HG02610 (cell line): ENCODE measurements at regions not wholly inside any gene's neighbourhood (a gene's known extent, or its start where the extent isn't known, plus 50 kb on each side); places are given as distances from the start of the nearest gene placed in this dataset.
A peak's percentile ranks its signal among the peaks of the same experiment; 100 is the strongest.

Experiments
- ATAC-seq: cut with Tn5 transposase; IDR thresholded peaks from one replicate; pipeline ENCODE4 v1.9.1; 2021; ENCODE audit warnings: mild to moderate bottlenecking, moderate library complexity; ENCODE audit not compliant: unreplicated experiment

DNA sequence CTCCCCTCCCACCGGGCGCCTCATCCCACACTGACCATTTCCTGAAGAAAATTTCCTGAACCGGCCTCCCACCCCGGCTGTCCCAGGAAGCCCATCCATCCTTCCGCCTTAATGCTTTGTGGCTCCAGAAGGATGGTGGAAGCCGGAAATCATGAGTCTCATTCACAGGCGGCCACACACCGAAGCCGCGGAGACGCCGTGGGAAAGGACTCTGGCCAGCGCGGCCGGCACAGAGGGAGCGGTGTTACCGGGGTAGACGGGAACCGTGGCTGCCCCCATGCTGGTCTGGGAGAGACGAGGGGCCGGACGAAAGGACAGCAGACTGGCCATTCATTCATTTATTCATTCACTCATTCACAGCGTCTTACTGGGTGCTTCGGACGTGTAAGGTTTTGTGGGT is 326.8 kb downstream of the SEC14L1 start:
- no peak for ATAC-seq

DNA sequence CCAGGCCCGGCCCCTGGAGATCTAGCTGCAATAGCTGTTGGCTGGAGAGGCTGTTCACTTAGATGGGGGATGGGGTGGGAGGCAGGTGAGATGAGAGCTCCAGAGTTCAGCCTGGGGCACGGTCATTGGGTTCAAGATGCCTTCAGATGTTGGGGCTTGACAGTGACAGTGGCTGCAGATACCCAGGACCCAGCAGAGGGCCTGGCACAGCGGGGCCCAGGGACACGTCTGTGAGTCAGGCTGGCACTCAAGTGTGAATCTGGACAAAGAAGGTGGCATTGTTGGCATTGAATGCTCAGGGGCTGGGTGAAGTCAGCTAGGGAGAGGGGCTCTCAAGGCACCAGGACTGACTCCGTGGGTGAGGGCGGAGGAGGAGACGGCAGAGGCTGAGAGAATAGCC is 328.1 kb downstream of the SEC14L1 start:
- no peak for ATAC-seq

DNA sequence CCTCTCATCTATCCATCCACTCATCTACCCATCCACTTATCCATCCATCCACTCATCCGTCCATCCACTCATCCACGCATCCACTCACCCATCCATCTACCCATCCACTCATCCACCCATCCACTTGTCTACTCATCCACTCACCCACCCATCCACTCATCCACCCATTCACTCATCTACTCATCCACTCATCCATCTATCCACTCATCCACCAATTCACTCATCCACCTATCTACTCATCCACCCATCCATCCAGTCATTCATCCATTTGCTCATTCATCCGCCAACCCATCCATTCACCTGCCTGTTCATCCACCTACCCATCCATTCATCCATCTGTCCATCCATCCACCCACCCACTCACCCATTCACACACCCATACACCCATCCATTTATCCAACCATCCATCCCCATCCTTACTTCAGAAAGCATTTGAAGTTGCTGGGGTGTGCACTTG is 329.6 kb downstream of the SEC14L1 start:
- ATAC-seq: no peak

DNA sequence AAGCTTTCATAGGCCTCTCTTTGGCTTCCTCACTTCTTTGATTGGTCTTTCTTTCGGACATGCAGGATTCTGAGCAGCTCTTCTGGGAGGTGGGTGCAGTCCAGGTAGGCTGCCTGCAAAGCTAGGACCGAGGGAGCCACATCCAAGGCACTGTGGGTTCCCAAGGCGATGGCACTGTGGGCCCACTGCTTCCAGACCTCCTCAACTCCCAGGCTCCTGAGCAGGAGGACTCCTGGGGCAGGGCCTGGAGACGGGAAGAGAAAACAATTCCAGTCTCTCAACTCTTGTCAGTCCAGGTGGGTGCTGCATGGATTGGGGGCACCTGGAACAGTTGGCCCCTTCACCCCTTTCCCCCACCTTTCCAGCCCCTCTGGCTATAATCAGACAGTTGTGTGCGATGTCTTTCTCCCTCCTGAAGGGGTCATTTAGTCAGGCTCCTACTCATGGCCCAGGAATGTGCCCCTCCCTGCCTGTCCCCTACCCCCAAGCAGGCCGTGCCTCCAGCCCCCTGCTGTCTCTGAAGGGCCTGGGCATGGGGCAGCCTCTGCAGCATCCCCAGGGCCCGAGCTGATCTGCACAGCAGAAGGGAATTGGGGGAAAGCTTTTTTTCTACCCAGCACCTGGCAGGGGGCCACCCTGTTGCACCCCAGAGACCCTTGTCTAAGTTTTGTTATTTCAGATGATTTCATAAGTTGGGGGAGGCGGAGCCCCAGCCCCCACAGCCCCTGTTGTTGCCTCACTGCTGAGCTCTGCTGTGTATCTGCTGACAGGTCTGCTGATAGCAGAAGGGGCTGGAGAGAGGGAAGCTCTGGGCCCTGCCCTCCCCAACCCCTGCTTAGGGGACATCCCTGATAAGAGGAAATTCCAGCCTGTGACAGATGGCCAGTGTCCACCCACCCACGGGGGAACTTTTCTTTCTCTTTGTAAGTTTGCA is 330.3 kb downstream of the SEC14L1 start:
- no peak for ATAC-seq

DNA sequence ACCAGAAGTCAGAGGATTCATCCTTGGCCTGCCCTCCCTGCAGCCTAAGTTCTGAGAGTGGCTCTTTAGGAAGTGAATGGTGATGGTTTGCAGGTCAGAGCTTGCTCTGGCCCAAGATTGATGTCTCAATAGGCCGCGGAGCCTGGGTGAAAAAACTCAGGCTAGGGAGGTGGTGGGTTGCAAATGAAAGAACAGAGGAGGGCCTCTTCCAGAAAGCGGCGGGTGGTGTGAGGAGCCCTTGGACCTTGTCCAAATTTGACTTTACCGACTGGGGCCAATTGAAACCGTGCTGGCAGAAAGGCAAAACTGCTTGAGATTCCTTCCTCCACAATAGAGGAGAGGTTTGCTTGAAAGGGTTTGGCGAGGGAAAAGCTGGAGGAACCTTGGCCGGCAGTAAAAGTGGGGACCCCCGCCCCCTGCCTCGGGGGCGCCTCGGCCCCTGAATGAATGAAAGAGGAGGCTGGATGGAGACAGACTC is 331.3 kb downstream of the SEC14L1 start:
- ATAC-seq: no peak

DNA sequence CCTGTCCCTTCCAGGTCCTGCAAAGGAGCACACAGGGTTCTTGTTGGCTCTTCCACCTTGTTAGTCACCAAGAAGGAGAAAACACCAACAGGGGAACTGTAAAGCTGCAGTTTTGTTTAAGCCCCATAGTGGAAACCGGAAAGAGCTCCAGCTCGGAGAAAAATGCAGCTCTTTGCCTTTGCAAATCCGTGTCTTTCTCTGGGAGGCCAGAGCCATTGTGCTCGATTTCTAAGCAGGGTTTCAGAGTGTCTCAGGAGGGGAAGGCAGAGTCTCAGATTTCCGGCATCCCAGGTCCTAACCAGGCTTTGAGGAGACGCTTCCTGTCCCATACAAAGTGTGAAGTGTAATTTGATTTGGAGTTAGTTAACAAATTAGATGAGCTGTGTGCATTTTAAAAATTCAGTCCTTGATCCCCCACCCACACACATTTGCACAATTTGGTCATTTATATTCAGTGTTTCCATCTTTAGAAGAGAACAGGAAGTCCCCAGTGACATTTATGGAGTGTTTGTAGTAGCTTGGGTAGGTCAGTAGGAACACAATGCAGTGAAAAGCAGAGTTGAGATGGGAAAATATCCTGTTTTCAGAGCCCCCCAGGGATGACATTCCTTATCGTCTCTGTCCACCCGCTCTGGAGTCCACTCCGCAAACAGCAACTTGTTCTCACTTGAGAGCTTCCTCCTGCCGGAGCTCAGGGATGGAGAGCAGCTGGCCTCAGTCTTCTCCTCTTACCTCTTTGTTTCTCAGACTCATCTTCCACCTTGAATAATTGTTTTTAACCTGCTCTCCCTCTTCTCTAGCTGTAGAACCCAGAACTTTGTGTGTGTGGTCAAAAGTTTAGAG is 331.9 kb downstream of the SEC14L1 start:
- ATAC-seq: no peak

DNA sequence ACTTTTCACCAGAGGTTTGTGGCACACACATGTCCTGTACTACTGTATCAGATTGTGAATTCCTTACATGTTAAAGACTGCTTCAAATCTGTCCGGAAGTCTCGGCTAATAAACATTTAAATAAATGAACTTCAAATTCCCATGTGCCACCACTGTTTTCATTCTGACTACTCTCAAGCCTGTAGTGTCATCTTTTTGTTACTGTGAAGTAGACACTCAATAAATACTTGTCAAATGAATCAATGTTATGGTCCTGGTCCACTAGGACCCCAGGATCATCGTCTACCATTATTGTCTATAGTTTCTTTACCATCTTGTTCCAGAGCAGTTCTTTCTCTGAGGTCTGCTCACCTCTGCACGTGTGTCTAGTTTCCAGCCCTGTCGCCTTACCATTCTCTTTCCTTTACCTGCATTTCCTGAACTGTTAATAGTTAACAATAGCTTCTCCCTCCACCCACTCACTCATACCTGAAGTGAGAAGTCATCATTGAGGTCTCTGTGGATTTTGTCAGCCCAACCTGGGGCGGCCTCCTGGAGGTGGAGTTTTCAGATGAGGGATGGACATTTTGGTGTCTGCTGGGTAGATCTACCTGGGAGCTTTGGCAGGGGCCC is 333.0 kb downstream of the SEC14L1 start:
- peak; percentile 39 for ATAC-seq

DNA sequence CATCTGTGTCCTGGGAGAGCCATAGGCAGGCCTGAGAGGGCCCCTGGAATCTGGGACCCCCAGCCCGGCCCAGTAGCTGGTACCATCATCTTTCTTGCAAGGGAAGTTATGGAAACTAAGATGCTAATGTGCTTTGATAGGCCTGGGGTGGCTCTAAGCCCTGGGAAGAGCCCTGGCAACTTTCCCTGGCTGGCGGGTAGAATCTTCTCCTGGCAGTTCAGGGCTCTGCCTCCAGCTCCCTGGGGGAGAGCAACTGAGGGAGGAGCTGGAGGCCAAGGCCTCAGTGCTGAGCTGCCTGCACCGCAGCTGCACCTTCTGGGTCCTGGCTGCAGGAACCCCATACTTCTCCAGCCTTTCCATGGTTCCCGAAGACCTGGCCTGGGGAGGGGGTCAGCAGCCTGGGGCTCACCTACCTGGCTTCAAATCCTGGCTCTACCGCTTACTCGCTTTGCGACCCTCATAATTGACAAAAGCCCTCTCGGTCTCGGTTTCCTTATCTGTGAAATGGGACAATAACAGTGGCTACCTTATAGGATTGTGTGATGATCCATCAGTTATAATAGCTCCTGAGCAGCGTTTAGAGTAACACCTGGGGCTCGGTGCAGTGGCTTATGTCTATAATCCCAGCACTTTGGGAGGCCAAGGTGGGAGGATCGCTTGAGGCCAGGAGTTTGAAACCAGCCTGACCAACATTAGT is 333.7 kb downstream of the SEC14L1 start:
- ATAC-seq: no peak

DNA sequence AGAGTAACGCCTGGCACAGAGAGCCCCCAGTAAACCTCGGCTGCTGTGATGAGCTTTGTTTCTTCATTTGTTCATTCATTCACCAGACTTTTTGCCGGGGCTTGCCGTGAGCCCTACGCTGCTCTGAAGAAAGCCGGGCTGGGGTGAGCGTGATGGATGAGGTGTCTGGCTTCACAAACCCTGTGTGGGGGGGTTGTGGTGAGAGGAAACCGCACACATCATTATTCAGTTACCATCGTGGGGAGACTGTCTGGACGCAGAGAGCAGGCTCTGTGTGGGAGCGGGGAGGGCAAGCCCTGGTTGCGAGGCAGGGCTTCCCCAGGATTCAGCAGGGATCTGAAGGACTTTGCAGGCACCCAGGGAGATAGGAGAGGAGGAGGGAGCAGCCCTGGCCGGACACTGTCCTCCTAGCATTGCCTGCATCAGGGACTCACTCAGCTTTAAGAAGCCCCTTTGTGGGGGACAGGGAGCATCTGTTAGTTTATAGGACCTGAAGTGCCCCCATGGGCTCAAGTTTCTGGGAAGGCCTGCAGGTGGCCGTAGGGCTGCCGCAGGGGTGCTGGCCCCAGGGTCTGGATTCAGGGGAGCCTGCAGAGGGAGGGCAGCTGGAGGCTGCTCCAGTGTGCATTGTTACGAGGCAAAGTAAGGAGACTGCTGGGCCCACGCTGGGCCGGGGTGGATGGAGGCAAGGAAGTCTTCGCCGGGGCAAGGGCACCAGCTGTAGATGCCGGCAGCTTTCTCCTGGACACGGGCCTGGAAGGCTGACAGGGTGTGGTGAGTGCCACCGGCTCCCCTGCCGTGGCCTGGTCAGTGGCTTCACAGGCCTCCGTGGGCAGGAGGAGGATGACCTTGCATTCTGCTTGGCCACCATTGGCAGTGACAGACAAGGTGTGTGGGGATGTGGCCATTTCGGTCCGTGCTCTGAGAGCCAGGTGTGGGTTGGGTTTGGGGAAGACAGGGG is 334.5 kb downstream of the SEC14L1 start:
- no peak for ATAC-seq

DNA sequence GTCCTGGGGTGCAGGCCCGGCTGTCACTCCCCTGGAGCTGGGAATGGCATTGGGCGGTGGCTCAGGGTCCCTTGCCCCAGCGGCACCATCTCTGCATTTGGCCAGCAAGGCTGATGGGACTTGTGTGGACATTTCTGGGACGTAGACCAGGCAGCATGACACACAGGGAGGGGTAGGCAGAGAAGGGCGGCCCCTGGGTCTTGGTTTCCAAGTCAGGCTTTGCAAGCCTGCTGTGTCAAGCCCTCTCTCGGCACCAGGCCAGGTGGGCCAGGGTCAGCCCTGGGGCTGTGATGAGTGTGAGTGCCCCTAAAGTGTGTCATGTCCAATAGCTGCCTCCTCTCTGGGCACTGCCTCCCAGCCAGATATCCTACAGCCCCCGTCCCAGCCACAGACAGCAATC is 335.2 kb downstream of the SEC14L1 start:
- ATAC-seq: no peak

DNA sequence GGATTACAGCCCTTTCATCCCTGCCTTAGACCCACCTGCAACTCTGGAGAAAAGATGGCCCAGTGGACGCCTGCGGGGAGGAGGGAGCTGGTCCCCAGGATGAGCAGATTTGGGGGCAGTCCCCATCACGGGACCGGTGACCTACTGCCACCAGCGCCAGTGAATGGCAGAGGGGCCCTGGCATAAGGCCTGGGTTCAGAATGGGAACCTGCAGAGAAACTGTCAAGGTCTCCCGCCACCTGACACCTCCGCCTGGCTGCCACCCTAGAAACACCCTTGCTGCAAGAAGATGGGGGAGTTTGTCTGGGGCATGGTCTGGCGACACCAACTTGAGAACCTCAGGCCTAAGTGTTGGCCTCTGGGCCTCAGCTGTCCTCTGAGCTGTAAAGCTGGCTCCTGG is 335.7 kb downstream of the SEC14L1 start:
- no peak for ATAC-seq

DNA sequence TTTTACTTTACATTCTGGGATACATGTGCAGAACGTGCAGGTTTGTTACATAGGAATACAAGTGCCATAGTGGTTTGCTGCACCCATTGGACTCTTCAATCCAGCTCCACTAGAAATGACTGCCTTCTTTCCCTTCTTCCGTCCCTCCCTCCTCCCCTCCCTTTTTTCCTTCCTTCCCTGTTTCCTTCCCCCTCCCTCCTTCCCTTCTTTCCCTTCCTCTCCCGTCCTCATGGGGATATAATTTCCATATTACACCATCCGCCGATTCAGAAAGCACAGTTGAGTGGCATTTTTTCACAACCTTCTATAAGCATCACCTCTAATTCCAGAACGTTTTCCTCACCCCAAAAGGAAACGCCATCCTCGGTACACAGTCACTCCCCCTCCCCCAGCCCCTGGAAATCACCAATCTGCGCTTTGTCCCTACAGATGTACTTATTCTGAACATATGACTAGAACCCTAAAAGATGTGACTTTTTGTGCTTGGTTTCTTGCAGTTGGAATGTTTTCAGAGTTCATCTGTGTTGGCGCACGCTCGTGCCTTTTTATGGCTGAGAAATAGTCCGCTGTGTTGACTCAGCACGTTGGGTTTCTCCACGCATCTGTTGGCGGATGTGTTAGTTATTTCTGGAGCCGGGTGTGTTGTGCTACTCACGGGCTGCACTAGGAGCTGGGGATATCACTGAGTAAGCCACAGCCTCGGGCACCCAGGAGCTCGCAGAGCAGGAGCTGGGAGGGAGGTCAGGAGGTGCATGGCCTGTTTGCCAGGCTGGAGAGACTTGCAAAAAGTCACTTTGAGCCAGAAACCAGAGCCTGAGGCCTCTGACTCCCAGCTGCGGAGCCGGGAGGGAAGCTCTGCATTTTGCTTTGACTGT is 336.4 kb downstream of the SEC14L1 start:
- ATAC-seq: no peak

DNA sequence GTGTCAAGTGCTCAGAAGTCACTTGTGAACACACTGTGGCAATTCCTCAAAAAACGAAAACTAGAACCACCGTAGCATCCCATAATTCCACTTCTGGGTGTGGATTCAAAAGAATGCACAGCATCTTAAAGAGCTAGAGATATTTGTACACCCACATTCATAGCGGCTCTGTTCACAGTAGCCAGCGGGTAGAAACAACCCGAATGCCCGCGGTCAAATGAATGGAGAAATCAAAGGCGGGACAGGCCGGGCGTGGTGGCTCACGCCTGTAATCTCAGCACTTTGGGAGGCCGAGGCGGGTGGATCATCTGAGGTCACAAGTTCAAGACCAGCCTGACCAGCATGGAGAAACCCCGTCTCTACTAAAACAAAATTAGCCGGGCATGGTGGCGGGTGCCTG is 337.5 kb downstream of the SEC14L1 start:
- ATAC-seq: no peak

DNA sequence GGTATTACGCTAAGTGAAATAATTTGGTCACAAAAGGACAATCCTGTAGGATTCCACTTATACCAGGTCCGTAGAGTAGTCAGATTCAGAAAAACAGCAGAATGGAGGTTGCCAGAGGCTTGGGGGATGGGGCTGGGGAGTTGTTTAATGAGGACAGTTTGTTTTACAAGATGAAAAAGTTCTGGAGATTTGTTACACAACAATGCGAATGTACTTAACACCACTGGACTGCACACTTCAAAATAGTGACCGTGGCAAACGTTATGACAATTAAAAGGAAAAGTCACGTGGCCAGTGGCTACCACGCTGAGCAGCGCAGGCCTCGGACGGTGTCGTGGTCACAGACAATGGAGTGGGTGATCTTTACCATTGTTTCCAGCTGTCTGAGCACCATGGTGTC is 338.1 kb downstream of the SEC14L1 start:
- ATAC-seq: no peak

DNA sequence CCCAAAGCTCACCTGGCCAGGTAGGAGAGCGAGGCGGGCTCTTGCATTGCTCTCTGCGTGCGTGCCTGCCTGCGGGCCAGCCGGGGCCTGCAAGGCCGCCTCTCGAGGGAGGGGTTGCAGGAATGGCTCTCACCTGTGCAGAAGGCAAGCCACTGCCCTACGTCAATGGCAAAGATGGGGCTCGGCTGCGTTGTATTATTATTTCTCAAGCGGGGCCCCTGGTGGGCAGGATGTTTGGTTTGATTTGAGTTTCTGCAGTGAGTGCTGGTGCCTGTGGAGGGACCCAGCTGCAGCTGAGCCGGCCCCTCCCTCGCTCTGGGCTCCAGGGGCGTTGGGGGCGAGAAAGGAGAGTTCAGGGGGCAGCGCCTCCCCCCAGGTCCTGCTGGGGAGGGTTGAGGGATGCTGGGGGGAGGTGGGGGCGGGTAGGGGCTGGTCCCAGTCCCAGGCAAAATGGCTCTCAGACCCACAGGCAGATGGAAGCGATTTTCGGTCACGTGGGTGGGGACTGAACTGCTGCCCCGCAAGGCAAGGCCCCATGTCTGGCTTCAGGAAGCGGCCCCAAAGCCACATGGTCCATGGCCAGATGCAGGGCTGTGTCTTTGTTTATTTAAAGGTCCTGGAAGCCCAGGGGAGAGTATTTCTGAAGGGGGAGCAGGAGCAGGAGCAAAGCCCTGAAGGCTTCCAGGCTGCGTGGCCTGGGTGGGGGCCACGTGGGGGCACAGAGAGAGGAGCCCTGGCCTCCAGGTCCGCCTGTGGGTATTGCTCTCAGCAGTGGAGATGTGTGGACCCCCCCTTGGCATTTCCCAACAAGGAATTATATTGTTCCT is 338.8 kb downstream of the SEC14L1 start:
- no peak for ATAC-seq

DNA sequence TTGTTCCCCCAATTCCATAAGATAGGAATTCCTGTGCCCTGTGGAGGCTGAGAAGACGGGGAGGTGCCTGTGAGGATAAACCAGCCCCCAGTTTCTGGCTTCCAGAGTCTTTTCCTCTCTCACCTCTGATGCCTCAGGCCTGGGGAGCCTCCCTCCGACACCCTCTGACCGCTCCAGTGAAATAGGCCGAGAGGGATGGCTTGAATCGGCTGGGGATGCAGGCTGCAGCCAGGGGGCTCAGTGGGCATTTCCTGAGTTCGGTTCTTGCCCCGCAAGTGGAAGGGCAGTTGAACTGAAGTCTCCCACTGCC is 339.4 kb downstream of the SEC14L1 start:
- no peak for ATAC-seq

DNA sequence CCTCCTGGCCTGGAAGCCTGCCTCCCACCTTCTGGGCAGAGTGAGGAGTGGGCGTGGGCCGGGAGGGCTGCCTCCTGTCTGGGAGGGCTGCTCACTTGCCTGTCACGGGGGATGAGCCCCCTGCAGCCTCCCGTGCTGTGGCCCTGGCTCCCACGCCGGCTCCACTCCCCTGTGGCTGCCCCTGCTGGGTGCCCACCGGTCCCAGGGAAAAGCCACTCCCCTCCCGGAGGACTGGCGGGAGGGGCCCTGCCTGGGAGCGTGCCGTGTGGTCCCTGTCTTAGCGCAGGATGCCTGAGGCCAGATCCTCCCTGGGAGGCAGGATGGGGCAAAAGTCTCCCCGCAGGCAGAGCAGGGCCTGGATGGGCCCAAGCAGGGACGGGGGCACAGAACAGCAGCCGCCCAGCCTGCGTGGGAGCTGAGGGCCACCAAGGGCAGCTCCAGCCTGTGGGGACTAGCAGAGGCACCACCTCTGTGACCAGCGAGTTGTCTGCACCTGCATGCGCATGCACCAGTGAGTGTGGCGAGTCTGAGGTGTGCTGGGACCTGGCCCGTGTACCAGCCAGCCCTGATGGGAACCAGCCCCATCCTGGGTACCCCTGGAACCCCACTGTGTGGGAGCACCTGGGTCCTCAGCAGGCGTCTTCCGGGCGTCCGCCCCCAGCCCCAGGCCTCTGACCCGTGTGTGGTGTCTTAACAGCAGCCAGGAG is 339.9 kb downstream of the SEC14L1 start:
- no peak for ATAC-seq
